T-helper 2 cell treated with Interferon-gamma antibody and Interleukin-4, amounts not matched to agents 100 ng/mL and 5 ng/mL, for 36 hours (primary cell): ENCODE measurements at regions not wholly inside any gene's neighbourhood (a gene's known extent, or its start where the extent isn't known, plus 50 kb on each side); places are given as distances from the start of the nearest gene placed in this dataset.

Experiments
- intact Hi-C: fragments of 100-400 bp; cut with micrococcal nuclease; formaldehyde crosslinking; loops from one replicate; pipeline ENCODE4 v1.15.1; 2023

- intact Hi-C loops: no loop called here
Observed at GRCh38 chr5:171578829-171579491, 159.5 kb downstream of the FGF18 start.

- intact Hi-C loops: no loop called here
Observed at GRCh38 chr5:171579976-171580411, 160.5 kb downstream of the FGF18 start.

GRCh38 chr5:171580502-171581265 is 161.2 kb downstream of the FGF18 start:
- intact Hi-C loops: no loop called here

GRCh38 chr5:171581781-171582180 is 162.3 kb downstream of the FGF18 start:
- intact Hi-C loops: no loop called here

GRCh38 chr5:171582849-171583248 is 163.4 kb downstream of the FGF18 start:
- intact Hi-C loops: no loop called here

- intact Hi-C loops: no loop called here
Observed at GRCh38 chr5:171585981-171586380, 166.5 kb downstream of the FGF18 start.

GRCh38 chr5:171586436-171586835 is 167.0 kb downstream of the FGF18 start:
- intact Hi-C loops: no loop called here

- intact Hi-C loops: no loop called here
Observed at GRCh38 chr5:171588046-171588445, 168.6 kb downstream of the FGF18 start.

- intact Hi-C loops: no loop called here
Observed at GRCh38 chr5:171588790-171589189, 169.3 kb downstream of the FGF18 start.

- intact Hi-C loops: no loop called here
Observed at GRCh38 chr5:171589461-171589860, 170.0 kb downstream of the FGF18 start.

GRCh38 chr5:171592076-171592475 is 172.6 kb downstream of the FGF18 start:
- intact Hi-C loops: no loop called here

- intact Hi-C loops: no loop called here
Observed at GRCh38 chr5:171592736-171593135, 173.3 kb downstream of the FGF18 start.

GRCh38 chr5:171593401-171593800 is 174.0 kb downstream of the FGF18 start:
- intact Hi-C loops: no loop called here

GRCh38 chr5:171593976-171594375 is 174.5 kb downstream of the FGF18 start:
- intact Hi-C loops: no loop called here

- intact Hi-C loops: no loop called here
Observed at GRCh38 chr5:171595401-171595800, 176.0 kb downstream of the FGF18 start.

- intact Hi-C loops: no loop called here
Observed at GRCh38 chr5:171595801-171596231, 176.4 kb downstream of the FGF18 start.

- intact Hi-C loops: no loop called here
Observed at GRCh38 chr5:171596391-171596878, 177.0 kb downstream of the FGF18 start.

- intact Hi-C loops: no loop called here
Observed at GRCh38 chr5:171597946-171598640, 178.6 kb downstream of the FGF18 start.

- intact Hi-C loops: no loop called here
Observed at GRCh38 chr5:171598641-171599152, 179.2 kb downstream of the FGF18 start.

GRCh38 chr5:171599411-171599810 is 180.0 kb downstream of the FGF18 start:
- intact Hi-C loops: no loop called here

- intact Hi-C loops: no loop called here
Observed at GRCh38 chr5:171599957-171600612, 180.6 kb downstream of the FGF18 start.
